LNCAP (cell line): ENCODE measurements at regions not wholly inside any gene's neighbourhood (a gene's known extent, or its start where the extent isn't known, plus 50 kb on each side); places are given as distances from the start of the nearest gene placed in this dataset.

Experiments used
- TF ChIP-seq, protein P1 (sequence below): fragments of 450-650 bp; IDR thresholded peaks from 2 replicates; pipeline ENCODE4 v1.5.1; 2017; ENCODE audit warnings: mild to moderate bottlenecking

- TF ChIP-seq, protein P1, sequence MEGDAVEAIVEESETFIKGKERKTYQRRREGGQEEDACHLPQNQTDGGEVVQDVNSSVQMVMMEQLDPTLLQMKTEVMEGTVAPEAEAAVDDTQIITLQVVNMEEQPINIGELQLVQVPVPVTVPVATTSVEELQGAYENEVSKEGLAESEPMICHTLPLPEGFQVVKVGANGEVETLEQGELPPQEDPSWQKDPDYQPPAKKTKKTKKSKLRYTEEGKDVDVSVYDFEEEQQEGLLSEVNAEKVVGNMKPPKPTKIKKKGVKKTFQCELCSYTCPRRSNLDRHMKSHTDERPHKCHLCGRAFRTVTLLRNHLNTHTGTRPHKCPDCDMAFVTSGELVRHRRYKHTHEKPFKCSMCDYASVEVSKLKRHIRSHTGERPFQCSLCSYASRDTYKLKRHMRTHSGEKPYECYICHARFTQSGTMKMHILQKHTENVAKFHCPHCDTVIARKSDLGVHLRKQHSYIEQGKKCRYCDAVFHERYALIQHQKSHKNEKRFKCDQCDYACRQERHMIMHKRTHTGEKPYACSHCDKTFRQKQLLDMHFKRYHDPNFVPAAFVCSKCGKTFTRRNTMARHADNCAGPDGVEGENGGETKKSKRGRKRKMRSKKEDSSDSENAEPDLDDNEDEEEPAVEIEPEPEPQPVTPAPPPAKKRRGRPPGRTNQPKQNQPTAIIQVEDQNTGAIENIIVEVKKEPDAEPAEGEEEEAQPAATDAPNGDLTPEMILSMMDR: no peak
Measured at GRCh38 chr7:124162667-124163066, 129.8 kb upstream of the TMEM229A start.

- TF ChIP-seq, protein P1: peak; percentile 58
Measured at GRCh38 chr7:124155432-124156022, 122.7 kb upstream of the TMEM229A start.

DNA sequence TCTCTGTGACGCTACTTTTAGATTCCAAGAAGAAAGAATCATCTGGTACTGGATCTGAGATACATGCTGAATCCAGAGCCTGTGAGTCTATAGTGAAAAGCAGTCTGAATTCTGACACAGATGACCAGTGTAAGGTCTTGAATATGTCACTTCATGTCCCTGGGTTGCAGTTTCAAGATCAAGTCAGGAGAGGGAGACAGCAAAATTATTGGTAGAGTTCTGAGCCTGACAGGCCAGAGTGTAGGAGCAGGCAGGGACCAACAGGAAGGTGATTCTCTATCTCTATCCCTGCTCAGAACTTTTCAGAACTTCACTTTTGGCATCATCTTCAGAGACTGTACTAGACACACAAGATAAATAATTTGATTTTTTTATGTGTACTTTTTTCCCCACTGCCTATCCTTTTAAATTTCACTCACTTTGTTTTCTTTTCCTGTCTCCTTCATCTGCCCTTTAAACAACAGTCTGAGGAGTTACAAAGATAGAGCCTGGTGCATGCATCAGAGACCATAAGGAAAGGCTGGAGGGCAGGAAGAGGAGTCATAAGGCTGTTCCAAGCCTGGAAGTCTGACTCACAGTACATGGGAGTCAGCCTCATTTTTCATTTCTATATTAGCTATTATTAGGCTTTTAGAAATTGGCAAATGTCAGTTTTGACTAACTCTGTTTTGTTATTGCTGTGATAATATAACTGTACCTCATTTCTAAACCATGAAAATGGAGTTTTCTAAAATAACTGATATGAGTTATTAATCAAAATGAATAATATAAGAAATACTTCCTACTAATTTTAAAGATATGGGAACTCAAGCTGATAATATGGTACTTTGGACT lies 120.2 kb upstream of the TMEM229A start:
- TF ChIP-seq, protein P1: peak; percentile 58

GRCh38 chr7:124137664-124138063 lies 104.8 kb upstream of the TMEM229A start:
- TF ChIP-seq, protein P1: no peak

GRCh38 chr7:124124201-124124600 lies 91.3 kb upstream of the TMEM229A start:
- TF ChIP-seq, protein P1: no peak

GRCh38 chr7:124120911-124121310 lies 88.0 kb upstream of the TMEM229A start:
- TF ChIP-seq, protein P1: no peak

- TF ChIP-seq, protein P1: no peak
Measured at GRCh38 chr7:124113045-124113444, 80.2 kb upstream of the TMEM229A start.
